Epithelial cell of esophagus (primary cell): ENCODE measurements at regions not wholly inside any gene's neighbourhood (a gene's known extent, or its start where the extent isn't known, plus 50 kb on each side); places are given as distances from the start of the nearest gene placed in this dataset.

Source experiments
- DNase-seq: peaks from one replicate; pipeline ENCODE4 v3.0.0; 2010; ENCODE audit warnings: low read depth
- H3K4me3 ChIP-seq: 2 replicates; pipeline ENCODE4 v1.5.1; 2011; ENCODE audit warnings: mild to moderate bottlenecking, low read length, control low read depth
- TF ChIP-seq, protein P1 (sequence below): IDR thresholded peaks from 2 replicates; pipeline ENCODE4 v1.5.1; 2011; ENCODE audit warnings: low read depth, mild to moderate bottlenecking, low read length, control low read depth, inconsistent platforms; ENCODE audit not compliant: insufficient read depth; ENCODE audit errors: missing control alignments

DNA sequence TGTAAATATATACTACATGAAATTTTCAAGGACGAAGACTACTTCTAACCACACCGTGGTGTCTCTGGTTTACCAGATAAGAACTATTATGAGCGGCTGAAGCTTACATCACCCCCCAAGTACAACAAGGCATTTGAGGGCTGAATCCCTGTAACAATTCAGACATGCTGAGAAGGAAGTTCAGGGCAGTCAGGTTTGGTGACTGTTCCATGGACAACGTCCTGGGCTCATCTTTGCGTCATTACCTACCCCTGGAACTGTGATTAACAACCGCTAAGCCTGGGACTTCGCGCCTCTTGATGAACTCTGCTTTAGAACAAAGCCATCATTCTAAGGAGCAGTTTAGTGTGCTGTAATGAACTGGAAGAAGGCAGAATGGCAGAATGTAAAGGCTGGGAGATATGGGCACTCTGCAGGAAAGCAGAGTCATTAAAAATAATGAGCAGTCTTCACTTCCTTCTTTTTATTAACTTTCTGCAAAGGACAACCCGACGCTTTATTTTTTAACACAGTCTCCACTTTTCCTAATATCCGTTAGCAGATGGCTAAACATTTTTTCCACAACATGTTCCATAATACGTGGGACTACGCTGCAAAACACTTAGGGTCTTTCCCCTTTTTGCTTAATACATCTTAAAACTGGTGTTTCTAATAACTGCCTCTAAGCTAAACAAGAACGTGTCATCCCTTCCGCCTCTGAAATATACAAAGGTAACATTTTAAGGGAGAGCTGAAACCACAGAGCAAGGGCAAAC, 263.2 kb downstream of the ADAMTS20 start:
- no peak for DNase-seq
- TF ChIP-seq, protein P1, sequence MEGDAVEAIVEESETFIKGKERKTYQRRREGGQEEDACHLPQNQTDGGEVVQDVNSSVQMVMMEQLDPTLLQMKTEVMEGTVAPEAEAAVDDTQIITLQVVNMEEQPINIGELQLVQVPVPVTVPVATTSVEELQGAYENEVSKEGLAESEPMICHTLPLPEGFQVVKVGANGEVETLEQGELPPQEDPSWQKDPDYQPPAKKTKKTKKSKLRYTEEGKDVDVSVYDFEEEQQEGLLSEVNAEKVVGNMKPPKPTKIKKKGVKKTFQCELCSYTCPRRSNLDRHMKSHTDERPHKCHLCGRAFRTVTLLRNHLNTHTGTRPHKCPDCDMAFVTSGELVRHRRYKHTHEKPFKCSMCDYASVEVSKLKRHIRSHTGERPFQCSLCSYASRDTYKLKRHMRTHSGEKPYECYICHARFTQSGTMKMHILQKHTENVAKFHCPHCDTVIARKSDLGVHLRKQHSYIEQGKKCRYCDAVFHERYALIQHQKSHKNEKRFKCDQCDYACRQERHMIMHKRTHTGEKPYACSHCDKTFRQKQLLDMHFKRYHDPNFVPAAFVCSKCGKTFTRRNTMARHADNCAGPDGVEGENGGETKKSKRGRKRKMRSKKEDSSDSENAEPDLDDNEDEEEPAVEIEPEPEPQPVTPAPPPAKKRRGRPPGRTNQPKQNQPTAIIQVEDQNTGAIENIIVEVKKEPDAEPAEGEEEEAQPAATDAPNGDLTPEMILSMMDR, result no peak
- no peak overlapping the region for H3K4me3 ChIP-seq

DNA sequence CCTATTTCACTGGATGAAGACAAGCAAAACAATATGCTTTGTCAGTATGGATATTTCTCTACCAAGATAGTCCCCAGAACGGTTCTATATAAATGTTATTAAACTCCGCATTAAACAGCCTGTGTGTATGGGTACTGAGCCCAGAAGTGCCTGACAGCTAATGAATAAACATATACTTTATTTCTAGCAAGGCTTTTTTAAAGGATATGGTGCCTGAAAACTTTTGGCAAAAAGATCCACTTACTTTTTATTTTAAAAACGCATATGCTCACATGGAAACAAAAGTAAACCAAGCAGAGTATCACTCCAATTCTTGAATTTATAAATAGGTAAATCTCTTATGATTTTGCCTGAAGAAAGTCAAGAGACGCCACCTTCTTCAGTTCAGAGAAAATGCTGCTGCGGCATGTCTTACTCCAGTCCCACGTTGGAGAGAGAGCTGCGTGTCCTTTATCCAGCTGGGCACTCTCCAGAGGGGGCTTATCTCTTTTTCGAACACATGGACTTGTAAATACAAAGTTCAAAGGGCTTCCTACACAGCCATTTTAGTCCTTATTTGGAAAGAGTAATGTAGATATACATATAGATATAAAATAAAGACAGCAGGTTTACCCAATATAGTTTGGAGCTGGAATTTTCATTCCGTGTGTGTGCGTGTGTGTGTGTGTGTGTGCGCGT, 264.2 kb downstream of the ADAMTS20 start:
- no peak for DNase-seq
- no peak overlapping the region for H3K4me3 ChIP-seq
- TF ChIP-seq, protein P1, result no peak

DNA sequence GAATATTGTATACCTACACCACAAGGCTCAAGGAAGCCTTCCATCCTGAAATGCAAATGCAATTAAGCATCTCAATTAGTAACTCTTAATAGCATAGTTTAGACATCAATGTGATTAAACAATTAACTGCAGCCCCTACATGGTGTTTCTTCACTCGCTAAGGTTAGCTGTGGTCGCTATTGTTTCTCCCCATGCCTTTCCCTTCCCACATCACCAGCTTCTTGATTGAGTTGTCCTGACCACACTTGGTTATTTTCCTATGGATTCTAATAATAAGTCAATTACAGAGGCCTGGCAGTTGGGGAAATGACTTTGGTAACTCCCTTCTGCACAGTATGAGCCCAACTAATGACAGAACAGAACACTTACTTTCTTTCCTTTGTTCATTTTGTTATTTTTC, 265.0 kb downstream of the ADAMTS20 start:
- no peak for DNase-seq
- H3K4me3 ChIP-seq, result no peak overlapping the region
- TF ChIP-seq, protein P1, result no peak

DNA sequence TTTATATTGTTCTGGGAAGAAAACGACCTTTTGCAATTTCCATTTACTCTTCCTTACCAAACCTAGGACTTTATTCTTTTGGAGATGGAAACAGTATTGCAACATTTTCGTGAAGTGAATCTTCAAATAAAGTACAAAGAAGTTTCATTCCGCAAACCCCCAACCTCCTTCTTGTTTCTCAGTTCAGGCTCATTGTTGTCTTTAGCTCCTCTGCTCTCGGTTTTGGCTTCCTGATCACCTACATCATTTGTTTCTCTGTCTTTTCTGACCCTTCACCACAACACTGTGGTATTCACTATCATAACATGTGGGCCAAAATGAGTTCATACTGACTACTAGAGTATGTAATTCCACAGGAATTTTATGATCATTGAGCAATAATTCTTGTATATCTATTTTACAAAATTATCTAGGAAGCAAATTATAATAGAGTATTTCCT, 266.8 kb downstream of the ADAMTS20 start:
- TF ChIP-seq, protein P1, result no peak
- no peak overlapping the region for H3K4me3 ChIP-seq
- peak; percentile 91 for DNase-seq

DNA sequence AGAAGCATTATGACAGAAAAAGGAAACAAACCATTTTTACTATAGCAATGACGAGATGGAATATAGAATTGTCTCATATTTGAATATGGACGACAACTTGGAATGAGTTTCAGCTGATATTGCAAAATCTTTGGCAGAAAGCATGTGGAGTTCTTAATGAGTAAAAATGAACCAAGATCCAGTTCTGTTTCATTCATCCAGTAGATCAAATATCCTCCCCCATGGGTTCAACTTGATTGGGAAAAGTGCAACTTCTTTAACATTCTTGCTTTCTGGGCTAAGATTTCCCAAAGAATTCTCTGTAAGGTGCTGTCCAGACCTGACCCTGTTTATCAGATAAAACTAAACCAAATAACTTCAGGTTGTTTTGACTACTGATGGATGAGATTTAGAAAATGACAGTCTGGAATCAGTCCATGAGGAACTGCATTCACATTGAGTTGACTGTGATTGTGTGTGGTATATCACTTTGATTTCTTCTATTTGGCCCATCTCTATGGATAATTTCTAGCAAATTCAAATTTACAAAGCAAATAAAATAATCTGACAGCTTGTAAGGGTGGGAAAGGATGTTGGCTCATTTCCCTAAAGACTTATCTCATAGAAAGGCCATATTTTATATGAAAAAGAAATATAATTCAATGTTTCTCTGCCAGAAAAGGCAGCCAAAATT, 267.4 kb downstream of the ADAMTS20 start:
- peak; percentile 32 for DNase-seq
- H3K4me3 ChIP-seq, result no peak overlapping the region
- TF ChIP-seq, protein P1, result no peak

DNA sequence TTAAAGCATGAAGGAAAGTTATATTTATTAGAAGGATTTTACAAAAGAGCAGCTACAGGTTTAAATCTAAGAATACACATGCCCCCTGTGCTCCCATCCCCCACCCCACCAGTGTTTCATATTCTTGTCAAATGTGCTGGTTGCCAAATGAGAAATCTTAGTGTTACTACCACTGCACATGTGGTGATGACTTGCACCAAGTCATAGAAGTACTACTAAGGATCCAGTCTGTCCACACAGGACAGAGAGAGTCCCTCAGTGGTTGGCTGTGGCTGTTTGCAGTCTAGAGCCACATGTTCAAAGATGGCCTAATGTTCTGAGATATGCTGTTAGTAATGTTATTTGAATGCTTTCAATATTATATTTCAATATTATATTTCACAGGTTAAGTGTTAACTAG, 268.8 kb downstream of the ADAMTS20 start:
- H3K4me3 ChIP-seq, result no peak overlapping the region
- TF ChIP-seq, protein P1, result no peak
- no peak for DNase-seq
